OCI-LY1 (cell line): ENCODE measurements at regions not wholly inside any gene's neighbourhood (a gene's known extent, or its start where the extent isn't known, plus 50 kb on each side); places are given as distances from the start of the nearest gene placed in this dataset.

Experiments used
- CTCF ChIP-seq: fragments of 200-600 bp; sonication (generic), shearing (Covaris generic); IDR thresholded peaks from 2 replicates; pipeline ENCODE4 v1.5.1; 2017; ENCODE audit warnings: mild to moderate bottlenecking, antibody characterized with exemption, low read length, moderate library complexity, mixed read lengths
- EZH2 ChIP-seq: fragments of 200-600 bp; sonication (generic), shearing (Covaris generic); IDR thresholded peaks from 2 replicates; pipeline ENCODE4 v1.8.0; 2017; ENCODE audit warnings: borderline replicate concordance, mixed run types, mild to moderate bottlenecking, antibody characterized with exemption, low read length, moderate library complexity, mixed read lengths

- TF ChIP-seq CTCF (no peak), EZH2 (no peak)
These were observed 61.6 kb downstream of the ARL4A start for GRCh38 chr7:12749069-12749468.
